GM12892 (cell line): ENCODE measurements at regions not wholly inside any gene's neighbourhood (a gene's known extent, or its start where the extent isn't known, plus 50 kb on each side); places are given as distances from the start of the nearest gene placed in this dataset.

Experiments used
- DNase-seq: peaks from one replicate; pipeline ENCODE4 v3.0.0; 2011; ENCODE audit not compliant: insufficient read length
- FAIRE-seq: peaks from 2 replicates; lab custom pipeline; 2011; peaks lifted over from hg19 to GRCh38; lab: Jason Lieb, UNC
- POLR2A ChIP-seq: IDR thresholded peaks from 2 replicates; pipeline ENCODE4 v1.6.1; 2011; ENCODE audit warnings: low read depth, low read length, control low read depth
- POLR2AphosphoS5 ChIP-seq: IDR thresholded peaks from 2 replicates; pipeline ENCODE4 v1.6.1; 2011; ENCODE audit warnings: low read depth, low read length, control low read depth
- TAF1 ChIP-seq: IDR thresholded peaks from 2 replicates; pipeline ENCODE4 v1.6.1; 2011; ENCODE audit warnings: low read depth, mild to moderate bottlenecking, control low read depth, low read length, borderline replicate concordance

DNA sequence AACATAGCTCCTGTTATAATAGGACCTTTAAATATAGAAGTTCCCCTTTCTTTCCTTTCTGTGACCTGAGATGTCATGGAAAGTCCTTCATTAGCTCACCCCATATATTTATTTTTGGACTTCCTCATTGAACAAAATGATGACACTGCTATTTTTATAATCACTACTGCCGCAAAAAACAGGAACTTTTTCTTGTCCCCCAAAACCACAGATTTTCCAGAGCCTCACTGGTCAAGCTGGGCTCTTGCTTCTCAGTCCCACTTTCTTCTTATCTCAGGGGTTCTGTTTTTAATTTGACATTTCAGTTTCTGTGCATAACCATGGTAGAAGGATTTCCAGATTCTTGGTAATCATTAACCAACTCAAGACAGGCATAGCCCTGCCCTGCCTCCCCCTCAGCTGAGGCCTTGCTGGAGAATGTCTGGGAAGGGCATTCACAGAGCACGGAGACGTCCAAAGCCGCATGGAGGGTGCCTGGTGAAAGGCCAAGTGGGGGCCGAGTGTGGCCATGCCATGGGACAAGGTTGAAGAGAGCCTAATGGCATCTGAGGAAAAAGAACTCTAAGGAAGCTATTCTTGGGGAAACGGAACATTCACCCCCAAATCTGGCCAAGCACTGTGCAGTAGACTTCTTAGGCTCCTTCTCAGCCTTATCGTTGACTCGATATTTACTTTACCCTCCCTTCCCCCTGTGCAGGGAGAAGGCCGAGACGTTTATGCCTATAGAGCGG lies 73.7 kb downstream of the EDN1 start:
- TF ChIP-seq POLR2A (no peak), TAF1 (no peak)
- FAIRE-seq (peak; percentile 72), DNase-seq (no peak)

DNA sequence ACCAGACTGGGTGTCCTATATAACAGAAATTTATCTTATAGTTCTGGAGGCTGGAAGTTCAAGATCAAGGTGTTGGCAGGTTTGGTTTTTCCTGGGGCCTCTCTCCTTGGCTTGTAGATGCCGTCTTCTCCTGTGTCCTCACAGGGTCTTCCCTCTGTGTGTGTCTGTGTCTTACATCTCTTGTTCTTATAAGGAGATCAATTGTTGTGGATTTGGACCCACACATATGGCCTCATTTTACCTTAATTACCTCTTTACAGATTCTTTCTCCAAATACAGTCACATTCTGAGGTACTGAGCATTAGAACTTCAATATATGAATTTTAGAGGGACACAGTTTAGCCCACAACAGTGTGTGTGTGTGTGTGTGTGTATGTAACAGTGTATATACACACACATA lies 74.5 kb downstream of the EDN1 start:
- TF ChIP-seq POLR2AphosphoS5 (no peak), TAF1 (no peak), POLR2A (no peak)
- FAIRE-seq (no peak), DNase-seq (no peak)

DNA sequence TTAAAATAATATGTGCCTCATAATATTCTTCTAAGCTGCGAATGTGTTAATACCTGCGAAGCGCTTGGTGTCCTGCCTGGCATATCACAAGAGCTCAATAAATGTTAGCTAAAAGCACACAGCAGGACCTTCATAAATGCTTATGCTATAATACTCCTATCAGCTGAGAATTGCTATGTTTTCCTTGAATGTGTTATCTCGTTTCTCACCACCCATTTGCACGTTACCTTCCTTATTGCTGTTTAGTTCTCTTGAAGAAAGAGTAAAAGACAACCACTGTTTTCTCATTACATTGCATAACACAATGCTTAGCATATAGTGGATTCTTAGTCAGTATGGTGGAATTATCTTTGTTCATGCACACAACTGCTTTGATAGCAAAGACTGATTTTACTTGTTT lies 76.6 kb downstream of the EDN1 start:
- FAIRE-seq (no peak), DNase-seq (no peak)
- TF ChIP-seq POLR2AphosphoS5, result no peak
- no peak for TF ChIP-seq POLR2A
- TF ChIP-seq TAF1, result no peak

DNA sequence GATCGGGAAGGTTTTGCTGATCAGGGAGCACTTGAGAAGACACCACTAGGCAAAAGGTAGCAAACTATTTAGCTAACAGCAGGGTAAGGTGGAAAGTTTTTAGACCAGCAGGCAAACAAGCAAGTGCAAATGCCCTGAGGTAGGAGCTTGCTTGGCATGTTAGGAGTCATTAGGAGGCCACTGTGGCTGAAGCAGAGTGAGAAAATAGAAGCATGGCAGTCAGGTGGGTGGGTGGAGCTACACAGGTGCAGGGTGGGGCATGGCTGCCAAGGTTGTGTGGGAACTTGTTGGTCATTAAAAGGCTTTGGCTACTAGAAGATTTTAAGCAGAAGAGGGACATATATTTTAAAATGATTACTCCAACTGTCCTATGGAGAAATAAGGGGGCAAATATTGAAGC lies 77.3 kb downstream of the EDN1 start:
- TF ChIP-seq TAF1, result no peak
- no peak for TF ChIP-seq POLR2A
- no peak for TF ChIP-seq POLR2AphosphoS5
- no peak for FAIRE-seq

DNA sequence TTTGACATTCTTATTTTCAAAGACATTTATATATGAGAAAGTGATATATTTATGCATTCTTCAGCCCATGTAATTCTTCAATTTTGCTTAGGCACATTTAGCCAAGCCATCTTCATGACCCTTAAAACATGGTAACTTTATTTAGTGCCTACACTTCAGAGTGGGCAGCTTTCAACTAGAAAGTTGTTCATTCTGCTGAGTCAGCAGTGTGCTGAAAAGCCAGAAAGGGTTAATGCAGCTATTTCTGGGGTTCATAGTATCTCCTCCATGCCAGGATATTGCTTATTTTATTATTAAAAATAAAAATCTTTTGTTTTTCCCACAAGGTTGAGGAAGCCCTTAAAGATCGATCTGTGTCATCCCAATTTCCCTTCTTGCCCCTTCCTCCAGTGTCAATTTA lies 79.2 kb downstream of the EDN1 start:
- DNase-seq, result no peak
- no peak for FAIRE-seq
- TF ChIP-seq POLR2AphosphoS5 (no peak), TAF1 (no peak), POLR2A (no peak)

More for the DNA sequence above, 77.3 kb downstream of the EDN1 start:
- no peak for DNase-seq

DNA sequence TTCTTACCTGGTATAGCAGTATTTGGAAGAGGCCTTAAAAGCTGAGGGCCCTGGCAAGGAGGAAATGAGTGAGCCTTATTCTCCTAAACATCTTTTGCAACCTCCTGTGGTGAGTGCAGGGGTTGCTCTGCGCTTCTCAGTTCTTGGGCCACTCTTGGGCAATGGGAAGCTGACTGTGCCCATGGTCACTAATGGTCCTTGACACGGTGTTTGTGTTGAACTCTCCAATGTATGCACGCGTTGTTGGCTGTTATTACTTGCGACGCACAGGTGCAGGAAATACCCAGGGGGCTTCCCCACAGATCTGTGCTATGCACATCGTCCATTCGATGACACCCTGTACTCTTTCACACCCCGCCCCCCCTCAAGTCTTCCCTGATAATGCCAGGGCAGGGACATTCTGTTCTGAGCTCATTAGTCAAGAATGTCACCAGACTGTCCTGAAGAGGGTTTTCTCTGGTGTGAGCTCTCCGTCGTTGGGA lies 79.7 kb downstream of the EDN1 start:
- DNase-seq, result no peak
- no peak for TF ChIP-seq POLR2A
- TF ChIP-seq POLR2AphosphoS5, result no peak
- TF ChIP-seq TAF1, result no peak
- peak; percentile 81 for FAIRE-seq

DNA sequence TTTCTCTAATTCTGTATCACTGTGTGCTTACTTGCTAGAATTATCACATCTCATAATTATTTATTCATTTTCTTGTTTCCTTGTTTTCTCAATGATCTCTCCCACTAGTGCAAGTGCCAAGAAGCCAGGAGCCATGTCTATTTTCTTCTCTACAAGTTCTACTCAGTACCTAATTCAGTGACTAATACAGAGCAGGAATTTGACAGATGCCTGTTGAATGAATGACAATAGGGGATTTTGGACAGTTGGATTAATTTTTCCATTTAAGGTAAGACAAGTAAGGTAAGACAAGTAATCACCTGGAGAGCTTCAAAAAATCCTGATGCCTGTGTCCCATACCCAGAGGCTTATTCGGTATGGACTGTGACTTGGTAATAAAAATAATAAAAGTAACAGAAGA lies 81.0 kb downstream of the EDN1 start:
- DNase-seq, result no peak
- FAIRE-seq, result no peak
- TF ChIP-seq POLR2AphosphoS5 (no peak), TAF1 (no peak), POLR2A (no peak)

DNA sequence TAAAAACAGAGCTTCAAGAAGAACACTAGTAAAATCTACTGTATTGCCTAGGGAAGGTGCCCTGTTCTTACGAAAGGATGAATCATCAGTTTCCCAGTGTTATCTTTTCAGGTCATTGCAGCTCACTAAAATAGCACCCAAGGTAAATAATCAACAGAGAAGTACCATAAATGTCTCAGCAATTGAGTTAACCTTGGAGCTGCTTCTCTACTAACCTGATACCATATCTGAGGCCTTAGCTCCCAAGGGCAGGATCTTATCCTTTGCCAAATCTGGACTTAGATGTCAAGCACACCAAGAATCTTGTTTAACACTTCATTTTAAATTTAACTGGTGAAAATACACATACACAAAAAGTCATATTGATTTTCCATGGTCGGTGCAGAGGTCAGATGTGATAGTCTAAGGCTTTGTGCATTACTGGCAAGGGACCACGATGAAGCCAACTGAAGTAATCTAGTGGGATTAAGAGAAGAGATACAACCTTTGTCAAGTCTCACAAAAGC lies 81.5 kb downstream of the EDN1 start:
- DNase-seq (no peak), FAIRE-seq (no peak)
- TF ChIP-seq TAF1, result no peak
- TF ChIP-seq POLR2A, result no peak
- no peak for TF ChIP-seq POLR2AphosphoS5

DNA sequence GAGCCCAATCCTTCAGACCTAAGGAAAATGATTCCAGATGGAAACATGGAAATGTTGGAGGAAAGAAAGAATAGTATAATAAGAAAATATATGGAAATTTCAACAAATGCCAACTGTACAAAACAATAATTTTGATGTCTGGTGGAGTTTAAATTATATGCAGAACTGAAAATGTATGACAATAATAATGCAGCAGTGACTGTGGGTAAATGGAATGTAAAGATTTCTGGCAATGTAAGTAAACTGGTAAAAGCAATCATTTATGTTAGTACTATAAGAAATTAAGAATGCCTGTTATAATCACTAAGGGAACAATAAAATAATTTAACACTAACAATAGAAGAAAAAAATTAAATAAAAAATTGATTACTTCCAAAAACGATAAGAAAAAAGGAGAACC lies 89.0 kb downstream of the EDN1 start:
- TF ChIP-seq POLR2A, result no peak
- no peak for TF ChIP-seq TAF1
- TF ChIP-seq POLR2AphosphoS5, result no peak
- FAIRE-seq (no peak), DNase-seq (no peak)

DNA sequence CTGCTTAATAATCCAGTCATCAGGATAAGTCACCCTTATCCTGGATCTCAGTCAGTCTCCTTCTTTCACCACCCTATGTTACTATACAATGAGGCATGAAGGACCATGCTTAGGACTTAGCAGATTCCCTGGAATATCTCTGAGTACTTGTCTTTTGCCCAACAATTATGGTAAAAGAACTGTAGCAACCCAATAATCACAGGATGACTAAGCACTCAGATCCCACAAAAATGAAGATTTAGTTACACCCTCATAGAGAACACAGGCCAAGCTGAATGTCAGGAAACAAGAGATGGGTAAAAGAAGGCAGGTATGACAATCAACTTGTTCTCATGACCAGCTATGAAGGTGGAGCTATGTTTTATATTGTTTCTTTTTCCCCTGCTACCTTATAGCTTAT lies 91.4 kb downstream of the EDN1 start:
- no peak for FAIRE-seq
- no peak for DNase-seq
- TF ChIP-seq POLR2A, result no peak

DNA sequence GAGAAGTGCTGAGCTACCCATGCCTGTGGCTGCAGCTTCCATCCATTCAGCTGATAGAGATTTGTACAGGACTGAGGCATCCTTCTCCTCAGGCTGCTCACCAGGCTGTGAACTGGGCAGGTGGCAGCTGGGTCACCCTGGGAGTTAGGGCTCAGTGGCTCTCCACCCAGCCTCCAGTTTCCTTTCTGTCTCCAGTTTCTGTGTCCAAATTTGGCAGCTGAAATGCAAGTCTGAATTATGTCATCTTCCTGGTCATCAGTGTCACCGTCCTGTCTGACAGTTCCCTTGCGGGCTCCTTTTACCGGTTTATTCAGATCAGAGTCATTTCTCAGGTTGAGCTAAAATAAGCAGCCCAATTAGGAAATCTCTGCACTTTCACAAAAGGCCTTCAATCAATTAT lies 93.3 kb downstream of the EDN1 start:
- DNase-seq (no peak), FAIRE-seq (peak; percentile 9)
- TF ChIP-seq POLR2AphosphoS5 (peak; percentile 74), TAF1 (peak; percentile 46; the same call in 1 of the 2 replicates), POLR2A (peak; percentile 79)

DNA sequence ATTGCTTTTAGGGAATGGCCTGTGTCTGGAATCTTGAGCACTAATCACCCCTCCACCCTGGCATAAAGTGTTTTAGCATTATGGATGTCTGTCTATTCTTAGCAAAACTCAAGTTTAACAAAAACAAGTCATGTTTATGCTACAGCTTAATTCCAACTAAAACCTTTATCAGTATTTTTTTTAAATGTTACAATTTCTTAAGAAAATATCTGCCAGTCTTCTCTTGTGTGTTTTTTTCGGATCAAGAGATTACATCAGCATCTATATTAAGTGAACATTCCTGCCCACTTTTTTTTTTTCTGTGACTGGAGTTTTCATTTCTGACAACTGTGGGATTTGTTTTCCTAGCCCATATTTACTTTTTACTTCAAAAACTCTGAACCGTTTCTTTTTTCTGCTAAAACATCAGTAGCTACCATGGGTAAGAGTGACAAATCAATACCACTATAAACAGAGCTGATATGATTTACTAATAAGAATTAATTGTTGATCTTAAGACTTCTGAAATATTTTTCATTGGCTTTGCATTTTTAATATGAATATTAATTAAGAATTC lies 94.3 kb downstream of the EDN1 start:
- FAIRE-seq (no peak), DNase-seq (no peak)
- TF ChIP-seq POLR2AphosphoS5 (no peak), TAF1 (no peak), POLR2A (no peak)
